ENCODE measurements at regions not wholly inside any gene's neighbourhood (a gene's known extent, or its start where the extent isn't known, plus 50 kb on each side); places are given as distances from the start of the nearest gene placed in this dataset.

GRCh38 chr4:121277194-121278105 is 103.4 kb downstream of the QRFPR start:
- Mint-ChIP-seq H3K36me3 (ENCODE audit: insufficient read depth, unreplicated experiment) (no peaks in the 10 kb centered on the region), H3K4me1 (ENCODE audit: insufficient read depth, unreplicated experiment) (peaks cover 8% of the 10 kb centered on the region), H3K9me3 (ENCODE audit: unreplicated experiment) (no peaks in the 10 kb centered on the region), H3K27ac (ENCODE audit: low read depth, unreplicated experiment) (no peak overlapping the region), H3K27me3 (ENCODE audit: insufficient read depth, unreplicated experiment) (no peaks in the 10 kb centered on the region), H3K4me3 (ENCODE audit: unreplicated experiment) (no peak overlapping the region)
- intact Hi-C loops (cut with micrococcal nuclease) = no loop called here
- ChIA-PET CTCF (no interaction called here), POLR2A (no interaction called here)
- peak; percentile 39 for DNase-seq (ENCODE audit: unreplicated experiment)
- TF ChIP-seq CTCF (IDR thresholded peaks at IDR 0.05; ENCODE audit: unreplicated experiment) = no peak
- no TSS peak for BruUV-seq (replicated peaks)

- Mint-ChIP-seq H3K9me3 (ENCODE audit: unreplicated experiment) (no peaks in the 10 kb centered on the region), H3K27ac (ENCODE audit: low read depth, unreplicated experiment) (peak overlapping the region; percentile 14), H3K36me3 (ENCODE audit: insufficient read depth, unreplicated experiment) (no peaks in the 10 kb centered on the region), H3K27me3 (ENCODE audit: insufficient read depth, unreplicated experiment) (no peaks in the 10 kb centered on the region), H3K4me3 (ENCODE audit: unreplicated experiment) (no peak overlapping the region), H3K4me1 (ENCODE audit: insufficient read depth, unreplicated experiment) (peaks cover 16% of the 10 kb centered on the region)
- no TSS peak for BruUV-seq (replicated peaks)
- ChIA-PET CTCF (interaction anchor here (0.6 to 4.2 kb wide), 6 partner anchors 16 to 81 kb away, joined by 3 to 28 read pairs (median 8); no protein-coding TSS in a partner anchor), POLR2A (interaction anchor here (0.7 to 2.6 kb wide), 8 partner anchors 9 to 270 kb away, joined by 3 to 15 read pairs (median 5); partner anchors contain the start of gene QRFPR)
- intact Hi-C loops (cut with micrococcal nuclease) = no loop called here
- no peak for TF ChIP-seq CTCF (IDR thresholded peaks at IDR 0.05; ENCODE audit: unreplicated experiment)
- DNase-seq (ENCODE audit: unreplicated experiment) = no peak
These were observed 107.6 kb downstream of the QRFPR start for GRCh38 chr4:121273191-121273590.

- BruUV-seq (replicated peaks) = no TSS peak
- ChIA-PET CTCF (interaction anchor here (0.6 to 4.2 kb wide), 5 partner anchors 17 to 81 kb away, joined by 3 to 28 read pairs (median 12); no protein-coding TSS in a partner anchor), POLR2A (interaction anchor here (0.5 to 2.6 kb wide), 14 partner anchors 11 to 716 kb away, joined by 3 to 15 read pairs (median 4); partner anchors contain the start of gene QRFPR)
- peaks cover 17% of the 10 kb centered on the region for H3K4me1 Mint-ChIP-seq (ENCODE audit: insufficient read depth, unreplicated experiment)
- H3K4me3 Mint-ChIP-seq (ENCODE audit: unreplicated experiment) = no peak overlapping the region
- peak; percentile 84 for DNase-seq (ENCODE audit: unreplicated experiment)
- no peaks in the 10 kb centered on the region for H3K27me3 Mint-ChIP-seq (ENCODE audit: insufficient read depth, unreplicated experiment)
- H3K36me3 Mint-ChIP-seq (ENCODE audit: insufficient read depth, unreplicated experiment) = no peaks in the 10 kb centered on the region
- no peaks in the 10 kb centered on the region for H3K9me3 Mint-ChIP-seq (ENCODE audit: unreplicated experiment)
- H3K27ac Mint-ChIP-seq (ENCODE audit: low read depth, unreplicated experiment) = peak overlapping the region; percentile 14
- intact Hi-C loops (cut with micrococcal nuclease) = no loop called here
- TF ChIP-seq CTCF (IDR thresholded peaks at IDR 0.05; ENCODE audit: unreplicated experiment) = no peak
These were observed 108.3 kb downstream of the QRFPR start for GRCh38 chr4:121272526-121272925.

- POLR2A ChIA-PET = interaction anchor here (0.6 kb wide), 1 partner anchor 506 kb away, joined by 3 read pairs; no protein-coding TSS in a partner anchor
- intact Hi-C loops (cut with micrococcal nuclease) = no loop called here
- BruUV-seq (replicated peaks) = no TSS peak
- Mint-ChIP-seq H3K36me3 (ENCODE audit: insufficient read depth, unreplicated experiment) (no peaks in the 10 kb centered on the region), H3K27ac (ENCODE audit: low read depth, unreplicated experiment) (no peak overlapping the region), H3K27me3 (ENCODE audit: insufficient read depth, unreplicated experiment) (no peaks in the 10 kb centered on the region), H3K4me1 (ENCODE audit: insufficient read depth, unreplicated experiment) (peaks cover 26% of the 10 kb centered on the region), H3K9me3 (ENCODE audit: unreplicated experiment) (no peaks in the 10 kb centered on the region), H3K4me3 (ENCODE audit: unreplicated experiment) (no peak overlapping the region)
- DNase-seq (ENCODE audit: unreplicated experiment) = peak; percentile 71
- CTCF ChIA-PET = interaction anchor here (0.8 kb wide), 1 partner anchor 78 kb away, joined by 3 read pairs; no protein-coding TSS in a partner anchor
- TF ChIP-seq CTCF (IDR thresholded peaks at IDR 0.05; ENCODE audit: unreplicated experiment) = no peak
These were observed 106.3 kb upstream of the TNIP3 start for GRCh38 chr4:121270389-121270788.
